Fibroblast of the aortic adventitia (primary cell): ENCODE measurements at regions not wholly inside any gene's neighbourhood (a gene's known extent, or its start where the extent isn't known, plus 50 kb on each side); places are given as distances from the start of the nearest gene placed in this dataset.
A peak's percentile ranks its signal among the peaks of the same experiment; 100 is the strongest.

ENCODE experiments used
- DNase-seq: peaks from one replicate; pipeline ENCODE4 v3.0.0-alpha.2; 2010; ENCODE audit warnings: low read depth
- H3K4me3 ChIP-seq: 2 replicates; pipeline ENCODE4 v1.5.1; 2011; ENCODE audit warnings: low read depth, mild to moderate bottlenecking, control low read depth, low read length, moderate library complexity
- CTCF ChIP-seq: IDR thresholded peaks from 2 replicates; pipeline ENCODE4 v1.5.1; 2011; ENCODE audit warnings: mild to moderate bottlenecking, low read length, control low read depth, inconsistent platforms; ENCODE audit not compliant: insufficient read depth

- no peak for TF ChIP-seq CTCF
- DNase-seq: peak; percentile 67
- H3K4me3 ChIP-seq: no peak overlapping the region
These were observed 100.7 kb downstream of the ASB7 start for GRCh38 chr15:100703032-100703578.

- H3K4me3 ChIP-seq: no peak overlapping the region
- DNase-seq: no peak
- no peak for TF ChIP-seq CTCF
These were observed 101.3 kb downstream of the ASB7 start for GRCh38 chr15:100703671-100704070.

GRCh38 chr15:100704281-100705055, 102.1 kb downstream of the ASB7 start:
- no peak overlapping the region for H3K4me3 ChIP-seq
- TF ChIP-seq CTCF: no peak
- DNase-seq: peak; percentile 87

- TF ChIP-seq CTCF: no peak
These were observed 102.7 kb downstream of the ASB7 start for GRCh38 chr15:100705065-100705464.

GRCh38 chr15:100705841-100706240, 103.5 kb downstream of the ASB7 start:
- no peak overlapping the region for H3K4me3 ChIP-seq
- no peak for TF ChIP-seq CTCF
- DNase-seq: no peak

More at GRCh38 chr15:100705065-100705464, 102.7 kb downstream of the ASB7 start:
- DNase-seq: no peak
- H3K4me3 ChIP-seq: no peak overlapping the region

GRCh38 chr15:100707229-100707628, 104.8 kb downstream of the ASB7 start:
- H3K4me3 ChIP-seq: no peak overlapping the region
- peak; percentile 33 for DNase-seq
- no peak for TF ChIP-seq CTCF
